ENCODE measurements at regions not wholly inside any gene's neighbourhood (a gene's known extent, or its start where the extent isn't known, plus 50 kb on each side); places are given as distances from the start of the nearest gene placed in this dataset.

- no peak overlapping the region for H3K4me2 ChIP-seq (ENCODE audit: low read length)
- ChIA-PET CTCF (ENCODE audit: unreplicated experiment) (no interaction called here), POLR2A (interaction anchor here (0.6 to 2.1 kb wide), 3 partner anchors 10 to 18 kb away, joined by 3 to 8 read pairs (median 3); no protein-coding TSS in a partner anchor)
- no peaks in the 10 kb centered on the region for H3K79me2 ChIP-seq (ENCODE audit: insufficient read depth, low read depth, low read length)
- no TSS peak for BruUV-seq (replicated peaks)
- H4K20me1 ChIP-seq (ENCODE audit: insufficient read depth, low read length) = no peaks in the 10 kb centered on the region
- no peaks in the 10 kb centered on the region for H3K36me3 ChIP-seq (ENCODE audit: insufficient read depth, low read length)
- no peak for DNase-seq (ENCODE audit: low spot score)
- H3K4me3 ChIP-seq (ENCODE audit: low read depth, low read length, poor library complexity, severe bottlenecking) = no peak overlapping the region
- TF ChIP-seq, protein P1, sequence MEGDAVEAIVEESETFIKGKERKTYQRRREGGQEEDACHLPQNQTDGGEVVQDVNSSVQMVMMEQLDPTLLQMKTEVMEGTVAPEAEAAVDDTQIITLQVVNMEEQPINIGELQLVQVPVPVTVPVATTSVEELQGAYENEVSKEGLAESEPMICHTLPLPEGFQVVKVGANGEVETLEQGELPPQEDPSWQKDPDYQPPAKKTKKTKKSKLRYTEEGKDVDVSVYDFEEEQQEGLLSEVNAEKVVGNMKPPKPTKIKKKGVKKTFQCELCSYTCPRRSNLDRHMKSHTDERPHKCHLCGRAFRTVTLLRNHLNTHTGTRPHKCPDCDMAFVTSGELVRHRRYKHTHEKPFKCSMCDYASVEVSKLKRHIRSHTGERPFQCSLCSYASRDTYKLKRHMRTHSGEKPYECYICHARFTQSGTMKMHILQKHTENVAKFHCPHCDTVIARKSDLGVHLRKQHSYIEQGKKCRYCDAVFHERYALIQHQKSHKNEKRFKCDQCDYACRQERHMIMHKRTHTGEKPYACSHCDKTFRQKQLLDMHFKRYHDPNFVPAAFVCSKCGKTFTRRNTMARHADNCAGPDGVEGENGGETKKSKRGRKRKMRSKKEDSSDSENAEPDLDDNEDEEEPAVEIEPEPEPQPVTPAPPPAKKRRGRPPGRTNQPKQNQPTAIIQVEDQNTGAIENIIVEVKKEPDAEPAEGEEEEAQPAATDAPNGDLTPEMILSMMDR (conservative IDR thresholded peaks at IDR 0.05; ENCODE audit: low read length) = no peak
- TF ChIP-seq EZH2phosphoT487 (IDR thresholded peaks at IDR 0.05; ENCODE audit: borderline replicate concordance, low read depth, low read length) = no peak
- no peaks in the 10 kb centered on the region for H3K9me2 ChIP-seq (ENCODE audit: insufficient read depth, low read length)
- H2AFZ ChIP-seq (ENCODE audit: low read length) = no peak overlapping the region
- peaks cover 19% of the 10 kb centered on the region for H3K4me1 ChIP-seq (ENCODE audit: insufficient read depth, low read length, poor library complexity, severe bottlenecking)
- H3K9me3 ChIP-seq (ENCODE audit: low read length) = peaks cover 7% of the 10 kb centered on the region; the same call in 1 of the 2 replicates
- intact Hi-C loops (cut with micrococcal nuclease; ENCODE audit: unreplicated experiment) = no loop called here
- no peak overlapping the region for H3K27ac ChIP-seq (ENCODE audit: low read depth, low read length, poor library complexity, severe bottlenecking)
Measured at GRCh38 chr1:234942879-234943506, 185.6 kb downstream of the TOMM20 start.

GRCh38 chr1:234942012-234942332 lies 186.7 kb downstream of the TOMM20 start:
- H3K4me3 ChIP-seq (ENCODE audit: low read depth, low read length, poor library complexity, severe bottlenecking) = no peak overlapping the region
- no TSS peak for BruUV-seq (replicated peaks)
- no peak overlapping the region for H2AFZ ChIP-seq (ENCODE audit: low read length)
- TF ChIP-seq EZH2phosphoT487 (IDR thresholded peaks at IDR 0.05; ENCODE audit: borderline replicate concordance, low read depth, low read length) = no peak
- TF ChIP-seq, protein P1 (conservative IDR thresholded peaks at IDR 0.05; ENCODE audit: low read length) = no peak
- no peaks in the 10 kb centered on the region for H4K20me1 ChIP-seq (ENCODE audit: insufficient read depth, low read length)
- no peaks in the 10 kb centered on the region for H3K36me3 ChIP-seq (ENCODE audit: insufficient read depth, low read length)
- H3K4me2 ChIP-seq (ENCODE audit: low read length) = no peak overlapping the region
- H3K27ac ChIP-seq (ENCODE audit: low read depth, low read length, poor library complexity, severe bottlenecking) = no peak overlapping the region
- peaks cover 21% of the 10 kb centered on the region for H3K4me1 ChIP-seq (ENCODE audit: insufficient read depth, low read length, poor library complexity, severe bottlenecking)
- ChIA-PET CTCF (ENCODE audit: unreplicated experiment) (no interaction called here), POLR2A (interaction anchor here (1.0 to 2.1 kb wide), 2 partner anchors 11 to 14 kb away, joined by 3 to 8 read pairs; no protein-coding TSS in a partner anchor)
- no peaks in the 10 kb centered on the region for H3K9me2 ChIP-seq (ENCODE audit: insufficient read depth, low read length)
- intact Hi-C loops (cut with micrococcal nuclease; ENCODE audit: unreplicated experiment) = no loop called here
- no peaks in the 10 kb centered on the region for H3K79me2 ChIP-seq (ENCODE audit: insufficient read depth, low read depth, low read length)
- H3K9me3 ChIP-seq (ENCODE audit: low read length) = peaks cover 7% of the 10 kb centered on the region; the same call in 1 of the 2 replicates
- no peak for DNase-seq (ENCODE audit: low spot score)

DNA sequence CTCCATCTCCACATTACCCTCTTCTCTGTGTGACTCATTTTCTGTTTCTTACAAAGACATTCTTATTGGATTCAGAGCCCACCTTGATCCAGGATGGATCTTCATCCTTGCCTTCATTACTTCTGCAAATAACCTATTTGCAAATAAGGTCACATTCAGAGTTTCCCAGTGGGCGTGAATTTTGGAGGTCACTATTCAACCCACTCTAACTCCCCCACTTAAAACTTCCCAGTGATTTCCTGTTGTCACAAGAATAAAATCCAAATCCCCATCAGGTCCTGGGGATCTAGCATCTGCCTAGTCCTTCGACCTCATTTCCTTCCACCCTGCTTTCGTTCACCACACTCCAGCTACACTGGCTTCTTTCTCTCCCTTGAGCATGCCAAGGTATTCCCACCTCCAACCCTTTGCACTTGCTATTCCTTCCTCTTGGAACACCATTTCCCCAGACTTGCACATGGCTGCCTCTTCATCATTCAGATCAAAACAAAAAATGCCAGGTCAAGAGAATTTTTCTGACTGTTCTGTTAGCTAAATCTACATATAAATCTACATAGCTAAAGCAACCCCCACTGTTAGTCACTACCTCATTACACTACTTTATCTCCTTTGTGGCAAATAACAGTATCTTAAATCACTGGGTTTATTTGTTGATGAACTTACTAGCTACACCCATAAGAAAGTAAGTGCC lies 187.2 kb downstream of the TOMM20 start:
- Histone ChIP-seq H3K4me1 (ENCODE audit: insufficient read depth, low read length, poor library complexity, severe bottlenecking) (peaks cover 21% of the 10 kb centered on the region), H2AFZ (ENCODE audit: low read length) (no peak overlapping the region), H3K9me3 (ENCODE audit: low read length) (peaks cover 7% of the 10 kb centered on the region; the same call in 1 of the 2 replicates), H4K20me1 (ENCODE audit: insufficient read depth, low read length) (no peaks in the 10 kb centered on the region), H3K4me3 (ENCODE audit: low read depth, low read length, poor library complexity, severe bottlenecking) (no peak overlapping the region), H3K4me2 (ENCODE audit: low read length) (no peak overlapping the region), H3K79me2 (ENCODE audit: insufficient read depth, low read depth, low read length) (no peaks in the 10 kb centered on the region), H3K27ac (ENCODE audit: low read depth, low read length, poor library complexity, severe bottlenecking) (no peak overlapping the region), H3K36me3 (ENCODE audit: insufficient read depth, low read length) (no peaks in the 10 kb centered on the region), H3K9me2 (ENCODE audit: insufficient read depth, low read length) (no peaks in the 10 kb centered on the region)
- intact Hi-C loops (cut with micrococcal nuclease; ENCODE audit: unreplicated experiment) = no loop called here
- TF ChIP-seq, protein P1 (conservative IDR thresholded peaks at IDR 0.05; ENCODE audit: low read length) = no peak
- no peak for TF ChIP-seq EZH2phosphoT487 (IDR thresholded peaks at IDR 0.05; ENCODE audit: borderline replicate concordance, low read depth, low read length)
- ChIA-PET POLR2A (interaction anchor here (1.0 to 1.7 kb wide), 3 partner anchors 9 to 15 kb away, joined by 3 to 5 read pairs (median 4); no protein-coding TSS in a partner anchor), CTCF (ENCODE audit: unreplicated experiment) (no interaction called here)
- DNase-seq (ENCODE audit: low spot score) = no peak
- BruUV-seq (replicated peaks) = no TSS peak

Data from OCI-LY7 (cell line).